SK-N-MC (cell line): ENCODE measurements at regions not wholly inside any gene's neighbourhood (a gene's known extent, or its start where the extent isn't known, plus 50 kb on each side); places are given as distances from the start of the nearest gene placed in this dataset.
"Not testable (repeated sequence)": the region's sequence is repeated elsewhere in the genome, so short reads cannot be mapped to it uniquely, and the experiment has no call there.

Source experiments
- DNase-seq: peaks from one replicate; pipeline ENCODE4 v3.0.0-alpha.2; 2011; ENCODE audit warnings: low read depth, low spot score
- H3K27ac ChIP-seq: fragments of 200-600 bp; sonication (generic); 2 replicates; pipeline ENCODE4 v1.5.1; 2016; ENCODE audit warnings: mixed run types
- H3K36me3 ChIP-seq: fragments of 200-600 bp; sonication (generic); 2 replicates; pipeline ENCODE4 v1.6.1; 2017; ENCODE audit warnings: antibody characterized with exemption, low read length, mixed read lengths; ENCODE audit not compliant: insufficient read depth
- H3K4me3 ChIP-seq: fragments of 200-600 bp; sonication (generic); 2 replicates; pipeline ENCODE4 v1.5.1; 2016
- H3K9ac ChIP-seq: fragments of 200-600 bp; sonication (generic); 2 replicates; pipeline ENCODE4 v1.8.0; 2017; ENCODE audit warnings: mixed run types, mixed read lengths; ENCODE audit not compliant: insufficient read length
- H3K9me3 ChIP-seq: fragments of 200-600 bp; sonication (generic); 2 replicates; pipeline ENCODE4 v1.6.1; 2017; ENCODE audit warnings: low read depth, mild to moderate bottlenecking, antibody characterized with exemption, low read length, moderate library complexity, mixed read lengths
- EZH2 ChIP-seq: fragments of 200-600 bp; sonication (generic); IDR thresholded peaks from one replicate; pipeline ENCODE4 v1.6.1; 2017; ENCODE audit warnings: antibody characterized with exemption
- FOXP2 ChIP-seq: optimal IDR thresholded peaks from 2 replicates; pipeline ENCODE3; 2011; ENCODE audit warnings: mild to moderate bottlenecking, moderate library complexity; ENCODE audit not compliant: insufficient read depth; ENCODE audit errors: extremely low read length, control extremely low read depth
- POLR2AphosphoS5 ChIP-seq: IDR thresholded peaks from 2 replicates; pipeline ENCODE4 v1.6.1; 2012; ENCODE audit warnings: mild to moderate bottlenecking, low read depth, low read length, borderline replicate concordance

DNA sequence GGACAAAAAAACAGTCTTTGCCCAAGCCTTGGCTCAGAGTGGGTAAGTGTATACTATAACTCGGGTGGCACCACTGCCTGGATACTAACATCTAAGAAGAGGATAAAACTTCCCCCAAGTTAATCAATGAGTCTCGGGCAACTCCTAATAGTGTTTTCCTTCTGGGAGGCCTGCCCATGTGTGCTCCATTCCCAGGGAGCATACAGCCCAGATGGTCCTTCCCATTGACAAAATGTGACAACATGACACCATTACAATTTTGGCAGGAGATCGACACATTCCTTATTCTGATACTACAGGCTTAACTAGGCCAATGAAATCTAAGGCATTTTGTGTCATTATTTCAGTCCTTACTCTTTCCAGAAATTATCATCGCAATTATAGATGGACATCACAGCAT lies 52.7 kb upstream of the CRIM1 start:
- H3K36me3 ChIP-seq, result no peaks in the 10 kb centered on the region
- no peak for DNase-seq
- TF ChIP-seq FOXP2, result no peak
- TF ChIP-seq EZH2, result no peak
- TF ChIP-seq POLR2AphosphoS5, result no peak

DNA sequence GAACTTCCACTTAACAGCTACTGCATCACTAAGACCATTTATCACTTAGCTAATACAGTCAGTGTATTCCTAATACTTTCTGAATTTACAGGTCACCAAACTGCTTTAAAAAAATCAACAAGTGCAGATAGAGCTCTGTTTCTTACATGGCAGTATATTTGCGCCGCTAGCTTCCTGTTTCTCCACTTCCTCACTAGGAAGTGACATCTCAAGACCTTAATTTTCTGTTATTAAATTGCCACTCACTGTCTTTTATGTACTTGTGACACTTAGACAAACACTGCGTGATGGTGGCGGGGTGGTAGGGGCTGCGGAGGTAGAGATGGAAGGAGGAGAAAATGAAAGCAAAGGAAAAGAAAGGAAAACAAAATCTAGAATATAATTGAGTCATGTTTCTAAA lies 53.7 kb upstream of the CRIM1 start:
- no peak for TF ChIP-seq FOXP2
- TF ChIP-seq EZH2, result no peak
- no peak for TF ChIP-seq POLR2AphosphoS5
- DNase-seq, result no peak
- Histone ChIP-seq H3K9ac (no peak overlapping the region), H3K27ac (no peak overlapping the region), H3K4me3 (no peak overlapping the region), H3K36me3 (no peaks in the 10 kb centered on the region), H3K9me3 (no peaks in the 10 kb centered on the region)

More for the DNA sequence above, 52.7 kb upstream of the CRIM1 start:
- Histone ChIP-seq H3K27ac (no peak overlapping the region), H3K9me3 (no peaks in the 10 kb centered on the region), H3K4me3 (no peak overlapping the region), H3K9ac (no peak overlapping the region)

- no peak for DNase-seq
- no peaks in the 10 kb centered on the region for H3K36me3 ChIP-seq
- no peaks in the 10 kb centered on the region for H3K9me3 ChIP-seq
- H3K27ac ChIP-seq, result no peak overlapping the region
- TF ChIP-seq POLR2AphosphoS5, result no peak
- TF ChIP-seq FOXP2, result no peak
- TF ChIP-seq EZH2, result no peak
- H3K9ac ChIP-seq, result no peak overlapping the region
- no peak overlapping the region for H3K4me3 ChIP-seq
These were observed 54.9 kb upstream of the CRIM1 start for GRCh38 chr2:36300697-36301096.

- TF ChIP-seq POLR2AphosphoS5, result no peak
- no peak for TF ChIP-seq FOXP2
- TF ChIP-seq EZH2, result no peak
- Histone ChIP-seq H3K9me3 (no peaks in the 10 kb centered on the region), H3K9ac (no peak overlapping the region), H3K36me3 (no peaks in the 10 kb centered on the region), H3K27ac (no peak overlapping the region), H3K4me3 (no peak overlapping the region)
- no peak for DNase-seq
These were observed 58.8 kb upstream of the CRIM1 start for GRCh38 chr2:36296798-36297197.

DNA sequence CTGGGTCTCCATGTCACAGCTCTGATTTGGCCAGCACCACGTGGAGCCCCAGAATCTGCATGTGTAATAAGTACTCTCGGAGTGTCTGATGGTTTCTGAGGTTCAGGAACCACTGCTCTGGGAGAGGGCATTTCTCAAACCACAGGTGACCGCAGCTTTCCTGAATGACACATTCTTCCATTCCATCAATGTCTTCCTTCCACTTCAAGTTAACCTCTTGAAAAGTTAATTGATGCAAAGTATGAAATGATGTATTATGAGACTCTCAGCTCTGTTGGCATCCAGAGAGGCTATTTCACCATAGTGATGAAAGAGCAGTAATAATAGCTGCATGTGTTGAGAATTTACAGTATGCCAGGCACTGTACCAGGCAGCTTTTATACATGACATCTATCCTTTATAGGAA lies 61.3 kb upstream of the CRIM1 start:
- no peak for TF ChIP-seq FOXP2
- TF ChIP-seq EZH2, result no peak
- TF ChIP-seq POLR2AphosphoS5, result no peak
- no peak overlapping the region for H3K27ac ChIP-seq
- H3K9ac ChIP-seq, result no peak overlapping the region
- H3K4me3 ChIP-seq, result no peak overlapping the region
- DNase-seq, result no peak
- no peaks in the 10 kb centered on the region for H3K9me3 ChIP-seq
- no peaks in the 10 kb centered on the region for H3K36me3 ChIP-seq

GRCh38 chr2:36290306-36290856 lies 65.2 kb upstream of the CRIM1 start:
- Histone ChIP-seq H3K36me3 (no peaks in the 10 kb centered on the region), H3K9me3 (no peaks in the 10 kb centered on the region), H3K4me3 (no peak overlapping the region), H3K9ac (no peak overlapping the region), H3K27ac (no peak overlapping the region)
- TF ChIP-seq POLR2AphosphoS5 (no peak), FOXP2 (no peak), EZH2 (no peak)
- no peak for DNase-seq

DNA sequence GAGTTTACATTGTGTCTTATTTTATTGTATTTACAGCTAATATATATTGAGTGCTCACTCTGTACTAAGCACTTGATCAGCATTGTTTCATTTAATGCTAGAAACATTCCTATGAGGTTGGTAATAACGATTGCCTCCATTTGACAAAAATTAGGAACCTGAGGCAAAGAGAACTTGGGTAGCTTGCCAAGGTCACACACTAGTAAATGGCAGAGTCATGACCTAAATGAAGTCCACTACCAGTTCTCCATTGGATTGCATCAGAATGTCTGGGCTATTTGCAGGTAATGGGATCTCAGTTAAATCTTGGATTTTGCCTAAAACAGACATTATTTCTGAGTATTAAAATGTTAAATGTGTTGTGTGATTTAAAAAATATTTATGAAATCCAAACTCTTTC lies 65.8 kb upstream of the CRIM1 start:
- no peak overlapping the region for H3K9ac ChIP-seq
- no peaks in the 10 kb centered on the region for H3K36me3 ChIP-seq
- H3K4me3 ChIP-seq, result no peak overlapping the region
- TF ChIP-seq FOXP2, result no peak
- H3K9me3 ChIP-seq, result no peaks in the 10 kb centered on the region
- DNase-seq, result no peak
- no peak overlapping the region for H3K27ac ChIP-seq

DNA sequence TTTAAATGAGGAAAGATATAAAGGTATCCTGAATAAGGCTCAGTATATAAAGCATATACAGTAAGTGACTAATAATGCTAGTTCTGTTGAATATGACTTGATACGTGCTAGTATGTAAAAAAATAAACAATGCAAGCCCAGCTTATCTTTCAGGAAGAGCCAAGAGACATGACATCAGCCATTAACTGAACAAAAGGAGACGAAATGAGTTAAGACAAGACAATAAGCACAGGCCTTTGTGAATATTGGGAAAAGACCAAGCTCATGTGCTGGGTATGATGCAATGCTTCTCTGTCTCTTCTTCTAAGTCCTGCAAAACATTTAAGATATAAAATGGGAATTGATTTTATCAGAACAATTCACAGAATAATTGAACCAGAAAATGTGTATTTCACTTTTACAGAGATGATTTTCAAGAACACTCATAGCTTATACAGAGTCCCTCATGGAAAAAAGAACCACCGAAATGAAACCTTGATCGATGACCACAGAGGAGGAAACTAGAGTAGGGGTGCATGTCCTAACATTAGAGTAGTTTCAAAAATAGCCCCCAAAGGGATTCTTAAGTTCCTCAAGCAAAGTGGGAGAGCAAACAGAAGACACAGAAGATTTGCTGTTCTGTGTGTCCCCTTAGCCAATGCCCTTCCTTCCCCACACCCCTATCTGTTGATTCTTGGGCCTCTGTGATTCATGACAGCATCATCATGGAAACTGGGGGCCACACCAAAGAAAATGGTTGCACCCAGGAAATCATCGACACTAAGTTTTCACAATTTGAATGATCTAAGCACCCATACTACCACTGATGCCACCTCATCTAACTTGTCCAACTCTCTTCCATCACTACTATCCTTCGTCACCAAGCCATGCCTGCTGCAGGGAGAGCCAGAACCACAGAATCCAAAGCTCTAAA lies 68.0 kb upstream of the CRIM1 start:
- H3K4me3 ChIP-seq, result no peak overlapping the region

DNA sequence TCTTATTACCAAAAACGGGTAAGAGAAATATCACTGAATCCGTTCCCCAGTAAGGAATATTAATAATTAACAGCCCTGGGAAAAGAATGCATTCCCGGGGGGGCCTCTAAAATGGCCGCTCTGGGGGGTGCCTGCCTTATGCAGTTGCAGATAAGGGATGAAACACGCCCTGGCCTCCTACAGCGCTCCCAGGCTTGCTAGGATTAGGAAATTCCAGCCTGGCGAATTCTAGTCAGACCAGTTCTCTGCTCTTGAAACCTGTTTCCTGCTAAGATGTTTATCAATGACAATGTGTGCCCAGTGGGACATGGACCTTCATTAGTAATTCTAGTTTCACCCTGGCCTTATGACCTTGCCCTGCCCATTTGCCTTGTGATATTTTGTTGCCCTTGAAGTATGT lies 76.1 kb upstream of the CRIM1 start:
- DNase-seq, H3K9me3 ChIP-seq, H3K9ac ChIP-seq, H3K36me3 ChIP-seq, H3K27ac ChIP-seq, H3K4me3 ChIP-seq: not testable (repeated sequence)

More for the DNA sequence above, 68.0 kb upstream of the CRIM1 start:
- no peaks in the 10 kb centered on the region for H3K36me3 ChIP-seq
- TF ChIP-seq POLR2AphosphoS5 (no peak), FOXP2 (no peak), EZH2 (no peak)
- no peak overlapping the region for H3K27ac ChIP-seq
- H3K9ac ChIP-seq, result no peak overlapping the region
- DNase-seq, result no peak
- no peaks in the 10 kb centered on the region for H3K9me3 ChIP-seq
